HG03575 (cell line): ENCODE measurements at regions not wholly inside any gene's neighbourhood (a gene's known extent, or its start where the extent isn't known, plus 50 kb on each side); places are given as distances from the start of the nearest gene placed in this dataset.
"Not testable (repeated sequence)": the region's sequence is repeated elsewhere in the genome, so short reads cannot be mapped to it uniquely, and the experiment has no call there.

Source experiments
- ATAC-seq: cut with Tn5 transposase; IDR thresholded peaks from one replicate; pipeline ENCODE4 v1.9.1; 2021; ENCODE audit not compliant: unreplicated experiment, insufficient number of reproducible peaks, low FRiP score; ENCODE audit errors: extremely low read depth

GRCh38 chr9:28443461-28443860 lies 870.2 kb upstream of the C9orf72 start:
- ATAC-seq, result no peak

DNA sequence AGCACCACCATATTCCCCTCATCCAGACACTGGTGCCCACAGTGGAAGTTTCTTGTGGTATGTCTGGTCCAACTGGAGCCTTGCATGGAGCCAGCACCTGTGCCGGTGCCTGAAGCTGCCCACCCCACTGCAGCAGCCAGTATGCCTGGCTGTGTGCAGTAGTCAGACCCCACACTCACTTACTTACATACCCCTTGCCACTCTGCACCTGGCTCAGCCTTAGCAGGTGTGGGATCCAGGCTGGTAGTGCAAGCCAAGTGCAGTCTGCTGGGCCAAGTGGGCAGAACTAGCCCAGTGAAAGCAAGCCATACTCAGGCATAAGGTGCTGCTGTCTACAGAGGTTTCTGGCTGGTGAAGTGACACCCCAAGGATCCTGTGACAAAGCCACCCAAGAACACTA lies 871.4 kb upstream of the C9orf72 start:
- ATAC-seq, result no peak

DNA sequence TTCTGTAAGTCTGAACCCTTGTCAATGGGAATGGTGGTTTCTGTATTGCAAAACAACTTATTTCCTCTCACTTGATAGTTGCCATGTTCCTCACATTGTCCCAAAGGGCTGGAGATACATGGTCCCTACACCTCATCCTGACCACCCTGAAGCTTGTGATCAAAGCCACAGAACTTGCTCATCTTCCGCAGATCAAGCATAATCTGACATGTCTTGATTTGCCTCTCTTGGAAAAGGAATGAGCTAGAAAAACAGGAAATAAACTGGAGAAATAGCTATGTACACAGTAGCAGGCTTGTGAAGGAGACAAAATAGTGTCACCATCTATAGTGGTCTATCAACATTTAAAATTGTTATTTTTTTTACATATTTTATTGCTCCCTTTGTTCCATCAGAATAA lies 871.9 kb upstream of the C9orf72 start:
- ATAC-seq, result no peak

- ATAC-seq, result no peak
Measured at GRCh38 chr9:28453918-28454317, 880.6 kb upstream of the C9orf72 start.

DNA sequence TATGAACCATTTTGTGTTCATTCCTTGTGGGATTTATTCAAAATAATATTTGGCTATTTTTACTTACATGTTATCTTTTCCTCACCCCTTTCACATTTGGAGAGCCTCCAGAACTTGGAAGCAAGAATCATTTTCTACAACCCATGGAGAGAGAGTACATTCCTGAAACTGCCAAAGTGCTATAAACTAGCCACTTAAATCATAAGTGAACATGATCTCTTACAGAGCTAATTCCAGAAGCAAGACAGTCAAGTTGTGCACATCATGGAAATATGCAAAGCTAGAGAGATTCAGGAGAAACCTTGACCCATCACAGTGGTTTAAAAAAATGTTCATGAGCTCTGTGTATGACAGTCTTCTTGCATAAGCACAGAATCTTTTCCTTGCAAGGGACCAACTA lies 883.6 kb upstream of the C9orf72 start:
- ATAC-seq, result no peak

DNA sequence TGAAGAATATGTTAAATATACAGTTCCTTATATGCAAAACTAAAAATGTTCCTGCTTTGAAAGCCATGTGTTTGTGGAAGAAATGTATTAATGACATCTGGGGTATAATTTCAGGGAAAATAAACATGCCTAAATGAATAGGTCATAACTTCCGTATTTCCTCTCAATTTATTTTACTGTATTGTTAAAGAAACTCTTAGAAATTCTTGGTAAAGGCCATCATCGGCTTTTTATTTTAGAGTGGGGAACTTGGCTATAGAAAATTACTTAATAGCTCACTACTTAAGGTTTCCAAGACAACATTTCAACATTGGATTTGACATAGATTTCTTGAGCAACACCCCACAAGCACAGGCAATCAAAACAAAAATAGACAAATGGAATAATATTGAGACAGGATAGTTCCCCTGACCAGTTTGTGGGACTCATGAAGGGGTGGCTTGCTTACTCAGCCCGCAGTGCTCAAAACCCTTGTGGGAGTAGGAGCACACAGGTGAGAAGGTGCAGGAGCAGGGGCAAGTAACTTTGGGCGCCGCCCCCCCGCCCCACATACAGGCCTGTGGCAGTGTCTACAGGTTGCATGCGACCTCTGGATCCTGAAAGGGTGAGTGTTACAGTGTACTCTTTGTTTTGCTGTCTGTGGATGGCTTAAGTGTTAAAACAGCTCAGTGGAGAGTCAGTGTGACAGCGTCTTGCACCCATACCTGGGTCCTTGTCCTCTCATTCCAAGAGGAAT lies 891.4 kb upstream of the C9orf72 start:
- ATAC-seq, result no peak

DNA sequence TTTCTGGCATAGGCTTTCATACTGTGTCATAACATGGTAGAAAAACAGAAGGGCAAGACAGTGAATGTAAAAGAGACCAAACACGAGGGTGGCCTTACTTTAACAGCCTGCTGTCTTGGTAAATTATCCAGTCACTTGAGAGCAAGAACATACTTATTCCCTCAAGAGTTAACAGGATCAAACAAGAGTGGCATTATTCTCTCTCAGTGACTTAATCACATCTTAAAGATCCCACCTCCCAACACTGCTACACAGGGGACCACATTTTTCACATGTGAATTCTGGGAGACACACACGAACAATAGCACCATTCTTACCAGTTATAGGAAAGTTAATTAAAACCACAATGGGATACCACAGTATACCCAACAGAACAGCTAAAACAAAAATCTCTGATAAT lies 898.0 kb upstream of the C9orf72 start:
- ATAC-seq, result no peak

DNA sequence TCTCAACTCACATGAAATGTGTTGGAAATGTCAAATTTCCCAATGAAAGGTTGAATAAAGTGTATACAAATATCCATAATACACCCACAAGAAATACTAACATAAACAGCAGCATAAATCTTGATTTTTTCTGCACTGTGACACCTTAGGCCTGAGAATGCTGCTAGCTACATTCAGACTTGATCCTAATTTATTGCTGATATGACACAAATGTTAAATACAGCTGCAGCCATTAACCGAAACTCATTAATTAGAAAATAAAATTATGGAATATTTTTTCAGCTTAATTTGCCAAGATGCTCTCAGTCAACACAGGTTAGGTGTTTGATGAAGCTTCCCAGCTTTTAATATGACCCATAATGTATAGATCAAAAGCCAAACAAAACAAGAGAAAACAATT lies 914.3 kb upstream of the C9orf72 start:
- no peak for ATAC-seq

GRCh38 chr9:28491121-28491520 lies 917.8 kb upstream of the C9orf72 start:
- no peak for ATAC-seq

GRCh38 chr9:28498168-28498567 lies 924.9 kb upstream of the C9orf72 start:
- not testable (repeated sequence) for ATAC-seq

GRCh38 chr9:28502189-28502588 lies 928.9 kb upstream of the C9orf72 start:
- ATAC-seq, result no peak

DNA sequence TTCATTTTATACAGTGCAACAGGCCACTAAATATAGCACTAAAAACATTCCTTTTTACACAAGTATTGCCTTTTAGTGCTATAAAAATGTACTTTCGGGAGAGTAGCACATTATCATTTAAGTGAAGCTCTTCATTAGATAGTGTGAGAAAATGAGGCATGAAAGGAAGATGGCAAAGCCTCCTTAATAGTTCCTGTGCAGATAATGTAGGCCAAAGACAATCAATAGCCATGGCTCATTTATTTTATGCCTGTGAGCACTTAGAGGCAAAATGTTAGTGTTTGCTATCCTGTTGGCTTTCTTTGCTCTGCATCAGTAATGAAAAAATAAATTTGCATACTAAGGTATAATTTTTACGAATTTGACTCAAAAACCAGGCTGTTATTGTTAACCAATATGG lies 929.5 kb upstream of the C9orf72 start:
- no peak for ATAC-seq

DNA sequence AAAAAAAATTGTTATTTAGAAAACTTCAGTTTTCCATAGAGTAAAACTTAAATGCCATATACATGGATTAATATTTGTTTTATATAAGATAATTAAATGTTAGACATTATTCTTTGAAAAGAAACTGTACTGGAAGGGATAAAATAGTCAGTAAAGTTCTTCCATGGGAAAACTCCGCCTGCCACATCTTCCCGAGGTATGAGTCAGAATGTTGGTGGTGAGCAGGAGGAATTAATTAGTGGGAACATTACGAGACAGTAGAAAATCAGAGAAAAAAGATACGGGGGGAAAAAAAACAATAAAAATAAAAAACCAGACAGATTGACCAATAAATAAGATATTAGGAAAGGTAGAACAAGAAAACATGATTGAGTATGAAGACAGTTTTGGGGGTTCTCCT lies 930.3 kb upstream of the C9orf72 start:
- no peak for ATAC-seq

- ATAC-seq, result no peak
Measured at GRCh38 chr9:28518439-28518838, 945.2 kb upstream of the C9orf72 start.

- ATAC-seq, result not testable (repeated sequence)
Measured at GRCh38 chr9:28524309-28524708, 951.0 kb upstream of the C9orf72 start.

- ATAC-seq, result no peak
Measured at GRCh38 chr9:28528049-28528448, 954.8 kb upstream of the C9orf72 start.

DNA sequence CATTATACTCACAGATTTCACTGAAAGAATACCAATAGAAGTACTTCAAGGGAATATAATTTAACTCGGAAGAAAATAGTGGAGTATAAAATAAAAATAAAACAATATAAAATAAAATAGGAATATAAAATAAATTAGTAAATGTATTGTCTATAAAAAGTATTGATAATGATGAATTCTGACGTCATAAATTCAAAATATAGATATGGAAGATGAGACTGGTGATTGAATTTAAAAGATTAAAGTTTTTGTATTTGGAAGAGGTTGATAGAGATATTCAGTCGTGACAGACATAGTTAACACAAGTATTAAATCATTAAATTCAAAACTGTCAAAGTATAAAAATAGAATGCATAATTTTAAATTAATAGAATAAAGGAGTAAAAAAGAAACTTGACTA lies 964.9 kb upstream of the C9orf72 start:
- ATAC-seq, result no peak

- ATAC-seq, result no peak
Measured at GRCh38 chr9:28539434-28540070, 966.3 kb upstream of the C9orf72 start.

DNA sequence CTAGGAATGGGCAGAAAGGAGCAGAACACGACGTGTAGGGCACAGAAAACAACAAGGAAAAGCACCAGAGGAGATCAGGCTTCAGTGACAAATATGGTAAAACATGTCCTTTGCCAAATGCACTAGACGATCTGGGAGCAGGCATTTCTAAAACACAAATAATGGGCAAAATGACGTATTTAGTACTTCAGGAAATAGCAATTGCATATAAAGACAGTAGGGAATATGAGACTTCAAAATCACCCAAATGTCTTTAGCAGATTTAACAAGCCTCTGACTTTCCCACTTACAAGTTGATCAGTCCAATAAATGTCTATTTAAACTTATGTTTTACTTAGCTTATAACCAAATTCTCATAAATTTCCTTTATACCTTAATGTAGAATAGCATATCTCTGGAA lies 969.6 kb upstream of the C9orf72 start:
- ATAC-seq, result no peak

DNA sequence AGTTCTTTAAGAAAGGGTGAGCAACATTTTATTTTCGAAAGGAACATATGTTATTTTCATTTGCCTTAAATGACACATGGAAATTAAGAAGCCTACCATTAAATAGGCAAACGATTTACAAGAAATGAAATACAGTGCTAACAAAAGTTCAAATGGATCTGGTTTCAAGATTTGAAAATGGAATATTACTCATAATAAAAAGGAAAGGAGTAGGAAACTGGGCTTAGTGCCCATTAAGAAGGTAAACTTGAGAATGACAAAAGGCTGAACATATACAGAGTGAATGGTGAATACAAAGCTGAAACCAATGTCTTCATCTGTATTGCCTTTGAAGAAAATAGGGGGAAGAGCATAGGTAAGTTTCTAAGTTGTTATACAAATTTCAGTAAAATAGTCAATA lies 974.2 kb upstream of the C9orf72 start:
- ATAC-seq, result no peak
